CD14-positive monocyte (primary cell): ENCODE measurements at regions not wholly inside any gene's neighbourhood (a gene's known extent, or its start where the extent isn't known, plus 50 kb on each side); places are given as distances from the start of the nearest gene placed in this dataset.

Experiments
- DNase-seq, 3 donors: peaks; one replicate each; pipeline ENCODE4 v3.0.0-alpha.2; 2011 to 2022
- H2AFZ ChIP-seq: 2 replicates; pipeline ENCODE4 v1.6.0; 2012; ENCODE audit warnings: mild to moderate bottlenecking, low read depth, low read length, inconsistent platforms; ENCODE audit not compliant: insufficient read depth, poor library complexity, severe bottlenecking
- H3K27ac ChIP-seq, 2 donors: 1 replicate in 1 of 2; 2 replicates in 1 of 2; pipeline ENCODE4 v1.5.1; 2012 to 2013; ENCODE audit warnings: low read length in 2 of 2, control low read depth in 1 of 2, inconsistent platforms in 1 of 2, low read depth in 1 of 2, mild to moderate bottlenecking in 1 of 2
- H3K27me3 ChIP-seq, 2 donors: one replicate each; pipeline versions ENCODE4 v1.6.0 to v1.6.1; 2011 to 2013; ENCODE audit warnings: low read length in 2 of 2; ENCODE audit not compliant: control insufficient read depth in 2 of 2, insufficient read depth in 2 of 2
- H3K36me3 ChIP-seq, 2 donors: replicated peaks in 1 of 2; 1 replicate in 1 of 2; 2 replicates in 1 of 2; pipeline versions ENCODE4 v1.5.1 to v1.6.1; 2012 to 2013; ENCODE audit warnings: low read length in 2 of 2, control low read depth in 1 of 2, inconsistent platforms in 1 of 2, mild to moderate bottlenecking in 1 of 2; ENCODE audit not compliant: insufficient read depth in 2 of 2, control insufficient read depth in 1 of 2
- H3K4me1 ChIP-seq, 2 donors: 1 replicate in 1 of 2; 2 replicates in 1 of 2; pipeline versions ENCODE4 v1.5.1 to v1.6.1; 2012 to 2013; ENCODE audit warnings: low read length in 2 of 2, control low read depth in 1 of 2, inconsistent platforms in 1 of 2, mild to moderate bottlenecking in 1 of 2, moderate library complexity in 1 of 2; ENCODE audit not compliant: insufficient read depth in 2 of 2, control insufficient read depth in 1 of 2
- H3K4me2 ChIP-seq: replicated peaks from 2 replicates; pipeline ENCODE3; 2012; ENCODE audit warnings: low read length, moderate library complexity, mild to moderate bottlenecking; ENCODE audit not compliant: poor library complexity, severe bottlenecking; ENCODE audit errors: extremely low read depth
- H3K4me3 ChIP-seq, 3 experiments: fragments of 200-600 bp in 1 of 3; sonication (generic) in 1 of 3; replicated peaks in 1 of 3; 1 replicate in 2 of 3; 2 replicates in 1 of 3; pipeline ENCODE4 v1.5.1; 2011 to 2013; ENCODE audit warnings: low read length in 3 of 3, mild to moderate bottlenecking in 3 of 3, control low read depth in 2 of 3, low read depth in 2 of 3, inconsistent platforms in 1 of 3, moderate library complexity in 1 of 3
- H3K79me2 ChIP-seq: 2 replicates; pipeline ENCODE4 v1.6.0; 2012; ENCODE audit warnings: mild to moderate bottlenecking, control low read depth, inconsistent platforms, low read length, moderate library complexity; ENCODE audit not compliant: insufficient read depth
- H3K9ac ChIP-seq: 2 replicates; pipeline ENCODE4 v1.6.0; 2017; ENCODE audit warnings: low read length, mild to moderate bottlenecking; ENCODE audit not compliant: insufficient read depth, poor library complexity, severe bottlenecking
- H3K9me3 ChIP-seq, 2 donors: replicated peaks in 1 of 2; 1 replicate in 1 of 2; 2 replicates in 1 of 2; pipeline versions ENCODE4 v1.5.1 to v1.6.1; 2012 to 2013; ENCODE audit warnings: low read length in 2 of 2, control low read depth in 1 of 2; ENCODE audit not compliant: control insufficient read depth in 1 of 2, insufficient read depth in 1 of 2
- H4K20me1 ChIP-seq: 2 replicates; pipeline ENCODE4 v1.6.0; 2012; ENCODE audit warnings: mild to moderate bottlenecking, low read length, control low read depth, moderate library complexity; ENCODE audit not compliant: insufficient read depth
- H3K27ac Mint-ChIP-seq, 7 donors: one replicate each; pipeline ENCODE4 v1.8.0; 2020; ENCODE audit warnings: mild to moderate bottlenecking in 7 of 7, mixed read lengths in 7 of 7, moderate library complexity in 6 of 7, inconsistent platforms in 2 of 7
- H3K27me3 Mint-ChIP-seq, 3 donors: one replicate each; pipeline ENCODE4 v1.8.0; 2021 to 2022; ENCODE audit warnings: low read depth in 3 of 3, mild to moderate bottlenecking in 3 of 3, mixed read lengths in 3 of 3, moderate library complexity in 3 of 3, inconsistent platforms in 1 of 3
- H3K36me3 Mint-ChIP-seq, 2 donors: one replicate each; pipeline ENCODE4 v1.8.0; 2020; ENCODE audit warnings: mixed read lengths in 2 of 2, inconsistent platforms in 1 of 2, mild to moderate bottlenecking in 1 of 2
- H3K4me1 Mint-ChIP-seq: one replicate; pipeline ENCODE4 v1.8.0; 2020; ENCODE audit warnings: mild to moderate bottlenecking, mixed read lengths
- H3K4me3 Mint-ChIP-seq, 2 donors: one replicate each; pipeline ENCODE4 v1.8.0; 2020; ENCODE audit warnings: mild to moderate bottlenecking in 2 of 2, mixed read lengths in 2 of 2, moderate library complexity in 1 of 2
- H3K9me3 Mint-ChIP-seq, 7 donors: one replicate each; pipeline ENCODE4 v1.8.0; 2020 to 2022; ENCODE audit warnings: mixed read lengths in 7 of 7, mild to moderate bottlenecking in 6 of 7, moderate library complexity in 6 of 7, inconsistent platforms in 2 of 7
- WGBS: methylation state at CpG from one replicate; pipeline ENCODE4 v1.1.5; 2013; ENCODE audit warnings: missing lambda C conversion rate; ENCODE audit not compliant: insufficient coverage; 5-methylcytosine and 5-hydroxymethylcytosine counted together
- intact Hi-C, 2 donors: fragments of 100-400 bp; cut with micrococcal nuclease; formaldehyde crosslinking; loops; one replicate each; pipeline versions ENCODE4 v1.15.0 to v1.15.1; 2023
- TF ChIP-seq, protein P1 (sequence below): fragments of 200-600 bp; IDR thresholded peaks from one replicate; pipeline ENCODE4 v1.8.0; 2022; ENCODE audit warnings: antibody characterized with exemption, mild to moderate bottlenecking

DNA sequence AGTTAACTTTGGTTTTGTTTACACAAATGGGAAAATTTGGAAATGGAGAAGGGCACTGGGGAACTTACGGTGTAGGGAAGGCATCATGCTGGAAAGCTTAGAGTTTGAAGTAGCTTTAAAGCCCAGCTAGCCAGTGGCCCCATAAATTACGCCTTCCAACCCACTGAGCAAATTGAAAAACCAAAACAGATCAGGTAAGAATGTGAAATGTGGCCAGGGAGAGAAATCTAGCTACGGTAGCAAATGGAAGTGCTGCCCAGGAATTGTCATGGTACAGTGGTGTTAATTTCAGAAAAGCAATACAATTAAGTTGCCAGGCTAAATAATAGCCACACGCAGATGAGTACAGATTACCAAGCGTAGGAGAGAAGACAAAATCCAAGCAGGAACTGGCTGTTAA is 654.8 kb downstream of the PRELID2 start:
- Histone ChIP-seq H3K4me3 (no peak overlapping the region), H4K20me1 (no peaks in the 10 kb centered on the region), H3K27ac (no peak overlapping the region), H2AFZ (no peak overlapping the region), H3K4me1 (no peaks in the 10 kb centered on the region), H3K79me2 (no peaks in the 10 kb centered on the region), H3K9ac (no peak overlapping the region), H3K27me3 (no peaks in the 10 kb centered on the region), H3K4me2 (no peak overlapping the region), H3K9me3 (peaks cover 0 to 3% of the 10 kb centered on the region in 2 donors), H3K36me3 (no peaks in the 10 kb centered on the region)
- 95% methylated on average over 2 of the region's 5 CpGs for WGBS
- H3K9me3 Mint-ChIP-seq = peaks cover 0 to 17% (median 4%) of the 10 kb centered on the region in 7 donors
- intact Hi-C loops = no loop called here
- no peaks in the 10 kb centered on the region for H3K4me1 Mint-ChIP-seq
- no peak overlapping the region for H3K27ac Mint-ChIP-seq
- H3K27me3 Mint-ChIP-seq = peaks cover 0 to 2% (median 1%) of the 10 kb centered on the region in 3 donors
- no peaks in the 10 kb centered on the region for H3K36me3 Mint-ChIP-seq
- no peak for DNase-seq
- TF ChIP-seq, protein P1, sequence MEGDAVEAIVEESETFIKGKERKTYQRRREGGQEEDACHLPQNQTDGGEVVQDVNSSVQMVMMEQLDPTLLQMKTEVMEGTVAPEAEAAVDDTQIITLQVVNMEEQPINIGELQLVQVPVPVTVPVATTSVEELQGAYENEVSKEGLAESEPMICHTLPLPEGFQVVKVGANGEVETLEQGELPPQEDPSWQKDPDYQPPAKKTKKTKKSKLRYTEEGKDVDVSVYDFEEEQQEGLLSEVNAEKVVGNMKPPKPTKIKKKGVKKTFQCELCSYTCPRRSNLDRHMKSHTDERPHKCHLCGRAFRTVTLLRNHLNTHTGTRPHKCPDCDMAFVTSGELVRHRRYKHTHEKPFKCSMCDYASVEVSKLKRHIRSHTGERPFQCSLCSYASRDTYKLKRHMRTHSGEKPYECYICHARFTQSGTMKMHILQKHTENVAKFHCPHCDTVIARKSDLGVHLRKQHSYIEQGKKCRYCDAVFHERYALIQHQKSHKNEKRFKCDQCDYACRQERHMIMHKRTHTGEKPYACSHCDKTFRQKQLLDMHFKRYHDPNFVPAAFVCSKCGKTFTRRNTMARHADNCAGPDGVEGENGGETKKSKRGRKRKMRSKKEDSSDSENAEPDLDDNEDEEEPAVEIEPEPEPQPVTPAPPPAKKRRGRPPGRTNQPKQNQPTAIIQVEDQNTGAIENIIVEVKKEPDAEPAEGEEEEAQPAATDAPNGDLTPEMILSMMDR = no peak
- no peak overlapping the region for H3K4me3 Mint-ChIP-seq

DNA sequence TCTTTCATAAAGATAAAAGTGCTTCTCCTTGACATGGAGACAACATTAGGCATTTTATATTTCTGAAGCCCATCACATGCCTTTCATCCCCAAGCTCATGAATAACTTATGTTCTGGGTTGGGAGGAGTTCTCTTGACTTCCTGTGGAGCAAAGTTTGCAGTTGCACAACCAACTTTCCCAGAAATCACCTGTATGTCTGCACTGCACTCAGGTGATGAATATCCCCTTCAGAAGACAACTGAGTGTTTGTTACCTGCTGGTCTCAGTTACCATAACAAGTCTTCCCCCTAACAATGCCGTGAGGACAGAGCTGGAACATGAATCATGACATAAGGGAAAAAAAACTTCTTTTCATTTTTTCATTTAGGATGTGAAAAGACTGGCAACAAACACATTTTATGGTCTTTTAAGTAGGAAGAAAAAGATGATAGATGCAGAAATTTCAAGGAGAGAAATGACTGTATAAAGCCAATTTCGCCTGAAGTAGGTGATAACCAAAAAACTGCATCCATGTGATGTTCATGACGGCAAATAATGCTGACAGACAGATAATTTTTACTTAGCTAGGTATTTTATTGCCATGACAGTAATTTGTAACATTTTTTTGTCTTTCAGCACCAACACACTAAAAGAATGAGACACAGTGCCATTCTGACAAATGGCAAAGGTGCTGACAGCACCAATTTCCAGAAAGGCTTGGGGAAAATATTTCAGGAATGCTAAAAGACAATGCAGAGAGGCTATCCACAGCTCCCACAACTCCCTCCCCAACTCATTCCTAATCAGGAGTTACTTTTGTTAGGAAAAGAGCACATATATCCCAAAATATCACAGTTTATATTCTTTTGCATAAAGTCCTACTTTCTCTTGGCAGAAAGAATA is 656.3 kb downstream of the PRELID2 start:
- H3K9me3 Mint-ChIP-seq = peaks cover 0 to 17% (median 4%) of the 10 kb centered on the region in 7 donors
- no peaks in the 10 kb centered on the region for H3K79me2 ChIP-seq
- TF ChIP-seq, protein P1 = no peak
- H3K27me3 Mint-ChIP-seq = peaks cover 0 to 2% (median 1%) of the 10 kb centered on the region in 3 donors
- H2AFZ ChIP-seq = no peak overlapping the region
- H3K27ac Mint-ChIP-seq = no peak overlapping the region
- no peaks in the 10 kb centered on the region for H3K27me3 ChIP-seq
- DNase-seq = no peak
- H3K4me2 ChIP-seq = no peak overlapping the region
- H3K9ac ChIP-seq = no peak overlapping the region
- intact Hi-C loops = no loop called here
- no peaks in the 10 kb centered on the region for H3K4me1 Mint-ChIP-seq
- H3K4me3 Mint-ChIP-seq = no peak overlapping the region
- H3K4me1 ChIP-seq = no peaks in the 10 kb centered on the region
- peaks cover 0 to under 1% of the 10 kb centered on the region in 2 donors for H3K9me3 ChIP-seq
- H3K36me3 Mint-ChIP-seq = no peaks in the 10 kb centered on the region
- no CpG with 5 or more reads among the region's 3 CpGs for WGBS
- H3K4me3 ChIP-seq = no peak overlapping the region
- H3K36me3 ChIP-seq = no peaks in the 10 kb centered on the region
- H4K20me1 ChIP-seq = no peaks in the 10 kb centered on the region
- no peak overlapping the region for H3K27ac ChIP-seq
